RWPE2 (cell line): ENCODE measurements at regions not wholly inside any gene's neighbourhood (a gene's known extent, or its start where the extent isn't known, plus 50 kb on each side); places are given as distances from the start of the nearest gene placed in this dataset.

Source experiments
- ATAC-seq: fragments of 200-7000 bp; cut with Tn5 transposase; 3 replicates; pipeline ENCODE4 v1.9.1; 2021; ENCODE audit warnings: low read depth
- DNase-seq: peaks from one replicate; pipeline ENCODE4 v3.0.0-alpha.2; 2020; ENCODE audit warnings: low spot score
- H3K27ac ChIP-seq: fragments of 450-650 bp; 2 replicates; pipeline ENCODE4 v1.5.1; 2017; ENCODE audit warnings: mild to moderate bottlenecking; ENCODE audit not compliant: poor library complexity, severe bottlenecking
- H3K27me3 ChIP-seq: fragments of 250-450 bp; sonication (Bioruptor Pico); 2 replicates; pipeline ENCODE4 v1.5.1; 2021; ENCODE audit warnings: mild to moderate bottlenecking, moderate library complexity; ENCODE audit not compliant: insufficient read depth, poor library complexity, severe bottlenecking
- H3K36me3 ChIP-seq: fragments of 250-450 bp; sonication (Bioruptor Pico); 2 replicates; pipeline ENCODE4 v1.5.1; 2020; ENCODE audit warnings: low read depth, mild to moderate bottlenecking, moderate library complexity
- H3K4me1 ChIP-seq: fragments of 250-450 bp; sonication (Bioruptor Pico); 2 replicates; pipeline ENCODE4 v1.5.1; 2021; ENCODE audit warnings: mild to moderate bottlenecking, moderate library complexity; ENCODE audit not compliant: insufficient read depth, poor library complexity, severe bottlenecking
- H3K4me3 ChIP-seq: fragments of 250-450 bp; sonication (Bioruptor Pico); 2 replicates; pipeline ENCODE4 v1.5.1; 2021; ENCODE audit warnings: mild to moderate bottlenecking, moderate library complexity; ENCODE audit not compliant: severe bottlenecking
- H3K9me3 ChIP-seq: fragments of 250-450 bp; sonication (Bioruptor Pico); 2 replicates; pipeline ENCODE4 v1.5.1; 2021; ENCODE audit warnings: mild to moderate bottlenecking, moderate library complexity; ENCODE audit not compliant: severe bottlenecking
- TF ChIP-seq, protein P1 (sequence below): fragments of 450-650 bp; IDR thresholded peaks from one replicate; pipeline ENCODE4 v1.5.1; 2017; ENCODE audit warnings: mild to moderate bottlenecking, moderate library complexity; ENCODE audit not compliant: poor library complexity, severe bottlenecking

DNA sequence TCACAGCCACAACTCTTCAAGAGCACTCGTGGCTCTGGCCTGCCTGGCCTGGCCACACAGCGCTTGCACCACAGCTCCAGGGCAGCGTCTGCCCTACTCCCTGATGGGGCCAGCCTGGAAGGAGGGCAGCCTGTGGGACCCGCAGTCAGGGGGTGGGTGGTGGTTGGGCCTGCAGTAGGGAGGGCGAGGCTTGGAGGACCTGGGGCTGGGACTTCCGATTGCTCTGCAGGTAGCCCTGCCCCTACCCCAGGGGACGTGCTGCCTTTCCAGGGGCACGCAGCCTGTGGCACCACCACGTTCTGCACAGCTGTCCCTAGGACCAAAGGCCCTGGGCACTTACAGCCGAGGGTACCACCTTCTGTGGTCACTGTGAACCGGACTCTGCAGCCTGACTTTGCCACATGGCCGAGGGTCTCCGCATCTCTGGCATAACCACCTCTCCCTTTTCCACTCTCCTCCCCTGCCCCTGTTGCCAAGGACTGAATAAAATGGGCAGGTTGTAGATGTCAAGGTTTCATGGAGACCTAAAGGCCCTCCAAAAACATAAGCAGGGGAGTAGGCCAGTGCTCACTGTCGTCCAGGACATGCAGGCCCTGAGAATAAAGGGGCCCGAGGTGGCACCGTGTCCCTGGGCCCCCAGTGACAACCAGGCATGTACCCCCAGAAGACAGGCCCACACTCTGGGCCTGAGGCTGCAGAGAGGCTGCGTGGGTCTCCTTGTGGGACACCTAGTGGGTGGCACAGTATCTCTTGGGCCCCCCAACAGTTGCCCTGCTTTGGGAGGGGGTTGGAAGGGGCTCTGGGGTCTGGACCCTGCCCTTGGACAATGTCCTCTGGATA is 87.3 kb downstream of the INHBB start:
- TF ChIP-seq, protein P1, sequence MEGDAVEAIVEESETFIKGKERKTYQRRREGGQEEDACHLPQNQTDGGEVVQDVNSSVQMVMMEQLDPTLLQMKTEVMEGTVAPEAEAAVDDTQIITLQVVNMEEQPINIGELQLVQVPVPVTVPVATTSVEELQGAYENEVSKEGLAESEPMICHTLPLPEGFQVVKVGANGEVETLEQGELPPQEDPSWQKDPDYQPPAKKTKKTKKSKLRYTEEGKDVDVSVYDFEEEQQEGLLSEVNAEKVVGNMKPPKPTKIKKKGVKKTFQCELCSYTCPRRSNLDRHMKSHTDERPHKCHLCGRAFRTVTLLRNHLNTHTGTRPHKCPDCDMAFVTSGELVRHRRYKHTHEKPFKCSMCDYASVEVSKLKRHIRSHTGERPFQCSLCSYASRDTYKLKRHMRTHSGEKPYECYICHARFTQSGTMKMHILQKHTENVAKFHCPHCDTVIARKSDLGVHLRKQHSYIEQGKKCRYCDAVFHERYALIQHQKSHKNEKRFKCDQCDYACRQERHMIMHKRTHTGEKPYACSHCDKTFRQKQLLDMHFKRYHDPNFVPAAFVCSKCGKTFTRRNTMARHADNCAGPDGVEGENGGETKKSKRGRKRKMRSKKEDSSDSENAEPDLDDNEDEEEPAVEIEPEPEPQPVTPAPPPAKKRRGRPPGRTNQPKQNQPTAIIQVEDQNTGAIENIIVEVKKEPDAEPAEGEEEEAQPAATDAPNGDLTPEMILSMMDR: no peak
- no peaks in the 10 kb centered on the region for H3K4me1 ChIP-seq
- H3K4me3 ChIP-seq: no peak overlapping the region
- no peaks in the 10 kb centered on the region for H3K27me3 ChIP-seq
- DNase-seq: no peak
- H3K27ac ChIP-seq: no peak overlapping the region
- no peaks in the 10 kb centered on the region for H3K9me3 ChIP-seq
- no peaks in the 10 kb centered on the region for H3K36me3 ChIP-seq
- no peak for ATAC-seq

DNA sequence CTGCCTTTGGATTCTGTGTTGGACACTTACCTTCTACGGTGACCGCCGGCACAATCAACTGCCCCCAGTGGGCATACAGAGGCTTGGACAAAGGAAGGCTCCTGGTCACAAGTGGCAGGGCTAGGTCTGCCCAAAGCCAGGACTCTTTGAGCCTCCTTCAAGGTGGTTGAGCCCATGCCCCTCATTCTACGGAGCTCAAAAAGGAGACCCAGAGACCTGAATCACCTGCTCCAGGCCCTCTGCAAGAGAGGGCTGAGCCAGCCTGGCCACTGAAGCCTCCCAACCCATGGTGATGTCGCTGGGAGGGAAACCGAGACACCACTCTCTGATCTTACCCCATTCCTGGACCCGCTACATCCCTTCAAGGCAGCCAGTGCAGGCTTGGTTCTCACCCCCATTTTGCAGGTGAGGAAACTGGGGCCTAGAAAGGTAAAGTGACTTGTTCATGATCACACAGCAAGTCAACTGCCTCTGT is 87.9 kb downstream of the INHBB start:
- TF ChIP-seq, protein P1: no peak
- no peak for ATAC-seq
- no peak for DNase-seq
- H3K36me3 ChIP-seq: no peaks in the 10 kb centered on the region
- no peak overlapping the region for H3K27ac ChIP-seq
- H3K9me3 ChIP-seq: no peaks in the 10 kb centered on the region
- no peaks in the 10 kb centered on the region for H3K27me3 ChIP-seq
- H3K4me1 ChIP-seq: no peaks in the 10 kb centered on the region
- no peak overlapping the region for H3K4me3 ChIP-seq

DNA sequence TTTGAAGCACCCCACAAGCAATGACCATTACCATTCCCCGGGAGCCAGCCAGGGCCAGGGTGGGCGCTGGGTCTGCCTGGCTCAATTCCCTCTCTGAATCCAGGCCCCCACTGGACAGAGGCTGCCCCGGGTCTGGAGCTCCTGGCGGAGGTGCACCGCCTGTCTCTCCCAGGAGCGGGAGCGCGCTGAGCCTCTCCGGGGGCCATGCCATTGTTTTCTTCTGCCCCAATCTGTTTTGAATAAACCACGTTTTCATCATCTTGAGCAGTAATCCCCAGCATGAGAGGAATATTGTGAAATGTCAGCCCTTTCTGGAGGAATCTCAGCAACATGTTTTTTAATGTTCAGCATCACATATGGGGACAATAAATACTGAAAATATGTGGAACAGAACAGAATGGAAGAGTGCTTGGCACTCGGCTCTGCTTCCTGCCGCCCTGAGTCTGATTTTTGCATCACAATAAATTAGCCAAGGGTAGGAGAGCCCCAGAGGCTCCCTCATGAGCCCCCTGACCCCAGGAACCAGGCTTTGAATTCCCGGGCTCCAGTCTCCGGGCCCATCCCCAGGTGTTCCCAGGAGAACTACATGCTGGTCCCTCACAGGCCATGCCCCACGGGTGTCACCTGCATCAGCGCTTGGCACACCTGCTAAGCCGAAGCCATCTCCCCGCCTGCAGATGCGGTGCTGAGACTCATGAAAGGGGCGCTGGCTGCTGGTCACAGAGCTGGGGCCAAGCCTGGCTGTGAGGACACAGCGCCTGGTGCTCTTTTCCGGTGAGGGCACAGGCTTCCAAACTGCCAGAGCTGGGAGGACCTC is 88.8 kb downstream of the INHBB start:
- no peak overlapping the region for H3K27ac ChIP-seq
- DNase-seq (no peak), ATAC-seq (no peak)
- H3K9me3 ChIP-seq: no peaks in the 10 kb centered on the region
- H3K36me3 ChIP-seq: no peaks in the 10 kb centered on the region
- H3K4me3 ChIP-seq: no peak overlapping the region
- no peaks in the 10 kb centered on the region for H3K27me3 ChIP-seq
- H3K4me1 ChIP-seq: no peaks in the 10 kb centered on the region
- TF ChIP-seq, protein P1: no peak

DNA sequence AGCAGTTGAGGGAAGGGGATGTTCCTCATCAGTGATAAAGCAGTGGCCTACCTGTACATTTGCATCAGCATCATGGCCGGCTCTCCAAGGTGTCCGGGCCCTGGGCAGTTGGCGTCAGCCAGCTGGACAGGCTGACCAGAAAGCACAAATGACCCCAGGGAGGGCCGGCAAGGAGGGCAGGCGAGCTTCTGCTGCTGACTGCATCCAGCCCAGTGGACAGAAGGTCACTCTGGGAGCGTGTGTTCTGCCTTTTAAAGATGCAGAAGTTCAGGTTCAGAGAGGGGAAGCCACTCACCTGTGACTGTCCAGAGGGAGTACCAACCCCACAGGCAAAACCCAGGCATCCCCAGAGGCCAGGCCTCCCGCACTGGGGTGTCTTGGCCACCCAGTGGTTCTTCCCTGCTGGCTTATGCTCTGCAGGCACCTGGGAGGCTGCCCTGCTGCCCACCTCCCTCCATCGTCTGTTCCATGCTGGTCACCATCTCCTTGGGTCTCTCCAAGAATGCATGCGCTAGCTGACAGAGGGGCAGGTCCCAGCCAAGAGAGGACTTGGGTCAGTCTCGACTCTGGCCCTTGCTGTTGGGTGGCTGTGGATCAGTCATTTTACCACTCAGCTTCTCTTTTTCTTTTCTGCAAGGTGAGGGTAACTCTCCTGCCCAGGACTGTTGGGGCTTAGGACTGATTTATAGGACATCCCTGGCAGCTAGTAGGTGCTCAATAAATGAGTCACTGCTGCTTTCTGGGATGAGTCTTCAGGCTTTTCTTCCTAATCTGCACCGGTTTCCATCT is 89.9 kb downstream of the INHBB start:
- Histone ChIP-seq H3K4me1 (no peaks in the 10 kb centered on the region), H3K4me3 (no peak overlapping the region), H3K27me3 (no peaks in the 10 kb centered on the region), H3K27ac (no peak overlapping the region), H3K36me3 (no peaks in the 10 kb centered on the region), H3K9me3 (no peaks in the 10 kb centered on the region)
- TF ChIP-seq, protein P1: no peak
- DNase-seq (no peak), ATAC-seq (no peak)
